PC-9 (cell line): ENCODE measurements at regions not wholly inside any gene's neighbourhood (a gene's known extent, or its start where the extent isn't known, plus 50 kb on each side); places are given as distances from the start of the nearest gene placed in this dataset.

Experiments used
- BruUV-seq: library from RNA; stranded (reverse); fragments of 400-500 nt; replicated peaks from 2 replicates; lab custom pipeline; 2021; lab: Mats Ljungman, UMichigan
- CTCF ChIA-PET: fragments of 300-600 bp; sonication (Branson Sonifier 250); formaldehyde crosslinking; loops from one replicate; lab custom pipeline; 2022; ENCODE audit warnings: antibody characterized with exemption; lab: Charles Lee
- POLR2A ChIA-PET: fragments of 300-600 bp; sonication (Branson Sonifier 250); formaldehyde crosslinking; loops from one replicate; lab custom pipeline; 2022; ENCODE audit warnings: antibody characterized with exemption; ENCODE audit not compliant: unreplicated experiment; lab: Charles Lee
- DNase-seq, 2 experiments: peaks; one replicate each; pipeline versions ENCODE4 v3.0.0 to v3.0.0-alpha.2; 2015 to 2022; ENCODE audit warnings: mixed read lengths in 1 of 2
- H2AFZ ChIP-seq: fragments of 200-600 bp; sonication (generic); 2 replicates; pipeline ENCODE4 v1.8.1; 2017; ENCODE audit warnings: antibody characterized with exemption
- H3F3A ChIP-seq: fragments of 200-600 bp; sonication (generic); 2 replicates; pipeline ENCODE4 v1.8.1; 2017; ENCODE audit warnings: antibody characterized with exemption, mild to moderate bottlenecking, low read depth; ENCODE audit not compliant: insufficient read depth
- H3K27ac ChIP-seq: fragments of 200-600 bp; sonication (generic); 2 replicates; pipeline ENCODE4 v1.6.1; 2016; ENCODE audit warnings: mixed run types
- H3K27me3 ChIP-seq: fragments of 200-600 bp; sonication (generic); 2 replicates; pipeline ENCODE4 v1.6.1; 2016; ENCODE audit warnings: low read depth, mixed run types; ENCODE audit not compliant: insufficient read depth
- H3K36me3 ChIP-seq: fragments of 200-600 bp; sonication (generic); 2 replicates; pipeline ENCODE4 v1.6.1; 2016; ENCODE audit warnings: low read depth, mixed run types
- H3K4me1 ChIP-seq: fragments of 200-600 bp; sonication (generic); replicated peaks from 2 replicates; pipeline ENCODE4 v1.6.1; 2016; ENCODE audit warnings: mixed run types; ENCODE audit not compliant: insufficient read depth
- H3K4me2 ChIP-seq: fragments of 200-600 bp; sonication (generic); 2 replicates; pipeline ENCODE4 v1.6.1; 2017; ENCODE audit warnings: mixed run types
- H3K4me3 ChIP-seq: fragments of 200-600 bp; sonication (generic); 2 replicates; pipeline ENCODE4 v1.6.1; 2016; ENCODE audit warnings: mixed run types
- H3K79me2 ChIP-seq: fragments of 200-600 bp; sonication (generic); 2 replicates; pipeline ENCODE4 v1.6.1; 2017; ENCODE audit warnings: low read depth, mixed run types
- H3K9me2 ChIP-seq: fragments of 200-600 bp; sonication (generic); 2 replicates; pipeline ENCODE4 v1.8.1; 2017; ENCODE audit warnings: mild to moderate bottlenecking; ENCODE audit not compliant: insufficient read depth
- H3K9me3 ChIP-seq: fragments of 200-600 bp; sonication (generic); 2 replicates; pipeline ENCODE4 v1.8.1; 2016; ENCODE audit warnings: low read depth; ENCODE audit not compliant: insufficient read depth
- H4K20me1 ChIP-seq: fragments of 200-600 bp; sonication (generic); 2 replicates; pipeline ENCODE4 v1.8.1; 2017; ENCODE audit not compliant: insufficient read depth
- EZH2 ChIP-seq: fragments of 200-600 bp; sonication (generic); IDR thresholded peaks from 2 replicates; pipeline ENCODE4 v1.8.0; 2017; ENCODE audit warnings: antibody characterized with exemption, low read depth
- intact Hi-C: fragments of 100-400 bp; cut with micrococcal nuclease; formaldehyde crosslinking; loops from one replicate; pipeline ENCODE4 v1.10.0; 2022; ENCODE audit not compliant: unreplicated experiment
- TF ChIP-seq, protein P1 (sequence below): fragments of 200-600 bp; sonication (generic); conservative IDR thresholded peaks from 2 replicates; pipeline ENCODE4 v1.6.1; 2017; ENCODE audit warnings: mixed run types, antibody characterized with exemption, mild to moderate bottlenecking, moderate library complexity

DNA sequence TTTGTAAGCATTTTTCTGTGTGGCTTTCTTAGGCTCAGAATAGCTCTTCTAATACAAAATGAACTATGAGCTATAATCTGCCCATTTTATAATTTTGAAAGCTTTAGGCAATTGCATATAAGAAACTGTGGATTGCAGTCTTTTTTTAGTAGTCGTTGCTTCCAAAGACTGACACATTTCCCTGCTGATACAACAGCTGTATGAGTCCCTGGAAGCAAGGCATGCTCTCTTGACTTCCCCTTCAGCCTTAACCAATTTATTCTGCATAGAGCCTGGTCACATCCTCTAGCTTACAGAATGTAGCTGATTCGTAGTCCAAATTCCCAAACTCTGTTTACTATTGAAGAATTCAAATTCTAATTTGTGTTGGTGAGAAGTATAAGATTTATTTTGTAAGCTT is 155.3 kb upstream of the EYA4 start:
- intact Hi-C loops, result no loop called here
- H3K79me2 ChIP-seq, result no peaks in the 10 kb centered on the region
- no peak for DNase-seq
- no peaks in the 10 kb centered on the region for H3K4me1 ChIP-seq
- no peaks in the 10 kb centered on the region for H3K27me3 ChIP-seq
- H3K36me3 ChIP-seq, result no peaks in the 10 kb centered on the region
- POLR2A ChIA-PET, result interaction anchor here (0.7 kb wide), 1 partner anchor 73 kb away, joined by 6 read pairs; no protein-coding TSS in a partner anchor
- no peak overlapping the region for H3K4me3 ChIP-seq
- no peaks in the 10 kb centered on the region for H4K20me1 ChIP-seq
- no peaks in the 10 kb centered on the region for H3F3A ChIP-seq
- H2AFZ ChIP-seq, result no peak overlapping the region
- TF ChIP-seq EZH2, result no peak
- TF ChIP-seq, protein P1, sequence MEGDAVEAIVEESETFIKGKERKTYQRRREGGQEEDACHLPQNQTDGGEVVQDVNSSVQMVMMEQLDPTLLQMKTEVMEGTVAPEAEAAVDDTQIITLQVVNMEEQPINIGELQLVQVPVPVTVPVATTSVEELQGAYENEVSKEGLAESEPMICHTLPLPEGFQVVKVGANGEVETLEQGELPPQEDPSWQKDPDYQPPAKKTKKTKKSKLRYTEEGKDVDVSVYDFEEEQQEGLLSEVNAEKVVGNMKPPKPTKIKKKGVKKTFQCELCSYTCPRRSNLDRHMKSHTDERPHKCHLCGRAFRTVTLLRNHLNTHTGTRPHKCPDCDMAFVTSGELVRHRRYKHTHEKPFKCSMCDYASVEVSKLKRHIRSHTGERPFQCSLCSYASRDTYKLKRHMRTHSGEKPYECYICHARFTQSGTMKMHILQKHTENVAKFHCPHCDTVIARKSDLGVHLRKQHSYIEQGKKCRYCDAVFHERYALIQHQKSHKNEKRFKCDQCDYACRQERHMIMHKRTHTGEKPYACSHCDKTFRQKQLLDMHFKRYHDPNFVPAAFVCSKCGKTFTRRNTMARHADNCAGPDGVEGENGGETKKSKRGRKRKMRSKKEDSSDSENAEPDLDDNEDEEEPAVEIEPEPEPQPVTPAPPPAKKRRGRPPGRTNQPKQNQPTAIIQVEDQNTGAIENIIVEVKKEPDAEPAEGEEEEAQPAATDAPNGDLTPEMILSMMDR, result no peak
- CTCF ChIA-PET, result no interaction called here
- H3K9me2 ChIP-seq, result peaks cover 3% of the 10 kb centered on the region; the same call in 1 of the 2 replicates
- H3K9me3 ChIP-seq, result no peaks in the 10 kb centered on the region
- H3K27ac ChIP-seq, result no peak overlapping the region
- no TSS peak for BruUV-seq
- no peak overlapping the region for H3K4me2 ChIP-seq

GRCh38 chr6:133088931-133089695 is 152.0 kb upstream of the EYA4 start:
- ChIA-PET POLR2A (no interaction called here), CTCF (no interaction called here)
- peaks cover 3% of the 10 kb centered on the region; the same call in 1 of the 2 replicates for H3K9me2 ChIP-seq
- no peaks in the 10 kb centered on the region for H3K4me1 ChIP-seq
- H3K4me3 ChIP-seq, result no peak overlapping the region
- no peak overlapping the region for H3K27ac ChIP-seq
- no TSS peak for BruUV-seq
- intact Hi-C loops, result no loop called here
- TF ChIP-seq, protein P1, result no peak
- no peak for TF ChIP-seq EZH2
- no peaks in the 10 kb centered on the region for H3F3A ChIP-seq
- H4K20me1 ChIP-seq, result no peaks in the 10 kb centered on the region
- no peaks in the 10 kb centered on the region for H3K36me3 ChIP-seq
- no peak overlapping the region for H2AFZ ChIP-seq
- H3K79me2 ChIP-seq, result no peaks in the 10 kb centered on the region
- H3K27me3 ChIP-seq, result no peaks in the 10 kb centered on the region
- H3K9me3 ChIP-seq, result no peaks in the 10 kb centered on the region; the same call in 1 of the 2 replicates
- no peak for DNase-seq
- H3K4me2 ChIP-seq, result no peak overlapping the region

- no TSS peak for BruUV-seq
- intact Hi-C loops, result no loop called here
- DNase-seq, result no peak
- Histone ChIP-seq H3K4me2 (no peak overlapping the region), H3K9me2 (peaks cover 3% of the 10 kb centered on the region; the same call in 1 of the 2 replicates), H3K36me3 (no peaks in the 10 kb centered on the region), H3K27ac (no peak overlapping the region), H3K4me3 (no peak overlapping the region), H3K4me1 (no peaks in the 10 kb centered on the region), H3F3A (no peaks in the 10 kb centered on the region), H3K9me3 (no peaks in the 10 kb centered on the region; the same call in 1 of the 2 replicates), H4K20me1 (no peaks in the 10 kb centered on the region), H3K79me2 (no peaks in the 10 kb centered on the region), H2AFZ (no peak overlapping the region), H3K27me3 (no peaks in the 10 kb centered on the region)
- TF ChIP-seq, protein P1, result no peak
- POLR2A ChIA-PET, result no interaction called here
- CTCF ChIA-PET, result no interaction called here
These were observed 149.0 kb upstream of the EYA4 start for GRCh38 chr6:133092199-133092598.
